HCT116 (cell line): ENCODE measurements at regions not wholly inside any gene's neighbourhood (a gene's known extent, or its start where the extent isn't known, plus 50 kb on each side); places are given as distances from the start of the nearest gene placed in this dataset.

Experiments
- ATAC-seq: fragments of 200-7000 bp; cut with Tn5 transposase; 2 replicates; pipeline ENCODE4 v1.9.1; 2020; ENCODE audit warnings: mild to moderate bottlenecking, moderate library complexity
- BruUV-seq: library from RNA; stranded (reverse); fragments of 400-500 nt; replicated peaks from 2 replicates; lab custom pipeline; 2021; lab: Mats Ljungman, UMichigan
- CTCF ChIA-PET: fragments of 300-600 bp; sonication (Branson Sonifier 250); formaldehyde crosslinking; loops from one replicate; lab custom pipeline; 2021; ENCODE audit warnings: antibody characterized with exemption; lab: Charles Lee
- POLR2A ChIA-PET: fragments of 300-600, 350-600 bp; sonication (Branson Sonifier 250); formaldehyde crosslinking; loops from one replicate; lab custom pipeline; 2021; ENCODE audit warnings: antibody characterized with exemption; lab: Charles Lee
- RAD21 ChIA-PET, 2 experiments: fragments of 300-600 bp; sonication (Branson Sonifier 250); formaldehyde crosslinking; loops; one replicate each; lab custom pipeline; 2023; ENCODE audit warnings: low total read pairs in 2 of 2; ENCODE audit not compliant: uncharacterized antibody in 2 of 2, unreplicated experiment in 2 of 2, low non-redundant PET in 1 of 2; lab: Charles Lee
- DNase-seq: peaks from one replicate; pipeline ENCODE4 v3.0.0-alpha.2; 2010; ENCODE audit warnings: low read depth, low spot score
- H2AFZ ChIP-seq: fragments of 200-600 bp; shearing (Covaris generic), sonication (generic); 2 replicates; pipeline ENCODE4 v1.6.1; 2017; ENCODE audit warnings: low read depth, mixed run types, mixed read lengths, antibody characterized with exemption, low read length; ENCODE audit not compliant: poor library complexity, severe bottlenecking
- H3K27ac ChIP-seq: 2 replicates; pipeline ENCODE4 v1.5.1; 2012; ENCODE audit warnings: low read depth, low read length
- H3K27me3 ChIP-seq: fragments of 200-600 bp; sonication (generic); 2 replicates; pipeline ENCODE4 v1.6.1; 2016; ENCODE audit warnings: mixed run types, low read length, mixed read lengths; ENCODE audit not compliant: insufficient read depth
- H3K36me3 ChIP-seq, 2 experiments: fragments of 200-500 bp in 1 of 2; fragments of 200-600 bp in 1 of 2; sonication (Bioruptor generic) in 1 of 2; sonication (generic) in 1 of 2; 2 replicates each; pipeline versions ENCODE4 v1.5.1 to v1.6.1; 2014 to 2016; ENCODE audit warnings: low read length in 2 of 2, inconsistent platforms in 1 of 2, mixed read lengths in 1 of 2, mixed run types in 1 of 2; ENCODE audit not compliant: insufficient read depth in 2 of 2, control insufficient read depth in 1 of 2
- H3K4me1 ChIP-seq, 2 experiments: fragments of 200-600 bp in 1 of 2; sonication (generic) in 1 of 2; 2 replicates each; pipeline versions ENCODE4 v1.5.1 to v1.6.1; 2012 to 2017; ENCODE audit warnings: low read length in 2 of 2, inconsistent platforms in 1 of 2, mild to moderate bottlenecking in 1 of 2, mixed read lengths in 1 of 2, mixed run types in 1 of 2, moderate library complexity in 1 of 2; ENCODE audit not compliant: insufficient read depth in 2 of 2, control insufficient read depth in 1 of 2
- H3K4me2 ChIP-seq: fragments of 200-600 bp; sonication (generic); 2 replicates; pipeline ENCODE4 v1.6.1; 2017; ENCODE audit warnings: mixed run types, low read length, mixed read lengths
- H3K4me3 ChIP-seq, 2 experiments: fragments of 200-600 bp in 1 of 2; sonication (generic) in 1 of 2; replicated peaks in 1 of 2; 2 replicates each; pipeline ENCODE4 v1.5.1; 2011 to 2016; ENCODE audit warnings: low read length in 2 of 2, control low read depth in 1 of 2, low read depth in 1 of 2, mild to moderate bottlenecking in 1 of 2, mixed read lengths in 1 of 2, mixed run types in 1 of 2
- H3K79me2 ChIP-seq: fragments of 200-600 bp; sonication (generic); 2 replicates; pipeline ENCODE4 v1.6.1; 2017; ENCODE audit warnings: mild to moderate bottlenecking, mixed run types, low read length, moderate library complexity, mixed read lengths; ENCODE audit not compliant: insufficient read depth
- H3K9ac ChIP-seq: fragments of 200-600 bp; sonication (generic); 2 replicates; pipeline ENCODE4 v1.6.1; 2016; ENCODE audit warnings: low read length, mixed read lengths
- H3K9me2 ChIP-seq: fragments of 200-600 bp; sonication (generic), shearing (Covaris generic); 2 replicates; pipeline ENCODE4 v1.6.1; 2017; ENCODE audit warnings: mixed run types, mild to moderate bottlenecking, moderate library complexity; ENCODE audit not compliant: insufficient read depth
- H3K9me3 ChIP-seq, 2 experiments: fragments of 200-500 bp in 1 of 2; fragments of 200-600 bp in 1 of 2; sonication (Bioruptor generic) in 1 of 2; sonication (generic) in 1 of 2; 2 replicates each; pipeline ENCODE4 v1.6.1; 2014 to 2017; ENCODE audit warnings: low read length in 2 of 2, mixed read lengths in 2 of 2, inconsistent platforms in 1 of 2, low read depth in 1 of 2, mild to moderate bottlenecking in 1 of 2, mixed run types in 1 of 2, moderate library complexity in 1 of 2; ENCODE audit not compliant: control insufficient read depth in 1 of 2, insufficient read depth in 1 of 2
- H4K20me1 ChIP-seq: fragments of 200-600 bp; sonication (generic), shearing (Covaris generic); 2 replicates; pipeline ENCODE4 v1.6.1; 2017; ENCODE audit warnings: mixed run types, mild to moderate bottlenecking, moderate library complexity; ENCODE audit not compliant: insufficient read depth
- ATF3 ChIP-seq: IDR thresholded peaks from 2 replicates; pipeline ENCODE4 v1.6.1; 2012
- CTCF ChIP-seq, 3 experiments: fragments of 200-600 bp in 1 of 3; sonication (generic) in 1 of 3; IDR thresholded peaks in 2 of 3; conservative IDR thresholded peaks in 1 of 3; 2 replicates each; pipeline ENCODE4 v1.5.1; 2012 to 2017; ENCODE audit warnings: low read depth in 2 of 3, low read length in 2 of 3, antibody characterized with exemption in 1 of 3, borderline replicate concordance in 1 of 3, control low read depth in 1 of 3, mild to moderate bottlenecking in 1 of 3, mixed read lengths in 1 of 3, mixed run types in 1 of 3, moderate library complexity in 1 of 3; ENCODE audit not compliant: insufficient read depth in 1 of 3
- EGR1 ChIP-seq: IDR thresholded peaks from 2 replicates; pipeline ENCODE4 v1.6.1; 2012; ENCODE audit warnings: low read depth
- ELF1 ChIP-seq: IDR thresholded peaks from 2 replicates; pipeline ENCODE4 v1.6.1; 2012; ENCODE audit warnings: low read depth, borderline replicate concordance
- EZH2 ChIP-seq: fragments of 200-600 bp; sonication (generic); IDR thresholded peaks from 2 replicates; pipeline ENCODE4 v1.6.1; 2017; ENCODE audit warnings: antibody characterized with exemption, mixed run types
- MAX ChIP-seq: IDR thresholded peaks from 2 replicates; pipeline ENCODE4 v1.6.1; 2012
- RAD21 ChIP-seq: IDR thresholded peaks from 2 replicates; pipeline ENCODE4 v1.6.1; 2012; ENCODE audit warnings: low read depth, mild to moderate bottlenecking
- REST ChIP-seq: IDR thresholded peaks from 2 replicates; pipeline ENCODE4 v1.6.1; 2012; ENCODE audit warnings: low read depth
- SP1 ChIP-seq: IDR thresholded peaks from 2 replicates; pipeline ENCODE4 v1.6.1; 2012; ENCODE audit warnings: low read depth
- SRF ChIP-seq: IDR thresholded peaks from 2 replicates; pipeline ENCODE4 v1.6.1; 2012; ENCODE audit warnings: low read depth
- TCF7L2 ChIP-seq: IDR thresholded peaks from 2 replicates; pipeline ENCODE4 v1.7.0; 2011; ENCODE audit warnings: borderline replicate concordance, inconsistent platforms; ENCODE audit not compliant: insufficient read depth, insufficient read length; ENCODE audit errors: extremely low read depth
- YY1 ChIP-seq: IDR thresholded peaks from 2 replicates; pipeline ENCODE4 v1.6.1; 2011; ENCODE audit warnings: low read length, low read depth, moderate library complexity, mild to moderate bottlenecking; ENCODE audit not compliant: insufficient replicate concordance; ENCODE audit errors: extremely low read depth
- ZBTB33 ChIP-seq: IDR thresholded peaks from 2 replicates; pipeline ENCODE4 v1.6.1; 2011; ENCODE audit warnings: mild to moderate bottlenecking, low read length, moderate library complexity; ENCODE audit not compliant: insufficient replicate concordance; ENCODE audit errors: extremely low read depth
- ZFX ChIP-seq: fragments of 450-650 bp; IDR thresholded peaks from 2 replicates; pipeline ENCODE4 v1.6.1; 2017
- ZNF274 ChIP-seq: fragments of 200-500 bp; sonication (Bioruptor generic); IDR thresholded peaks from 2 replicates; pipeline ENCODE4 v1.6.1; 2014; ENCODE audit warnings: mild to moderate bottlenecking, low read depth, low read length, inconsistent platforms
- intact Hi-C: fragments of 100-400 bp; cut with micrococcal nuclease; formaldehyde crosslinking; loops from 2 replicates; pipeline ENCODE4 v1.10.0; 2022

GRCh38 chr18:39274535-39274934, 1708.9 kb upstream of the CELF4 start:
- Histone ChIP-seq H3K79me2 (no peaks in the 10 kb centered on the region), H3K27me3 (no peaks in the 10 kb centered on the region), H2AFZ (no peak overlapping the region), H4K20me1 (no peaks in the 10 kb centered on the region), H3K9ac (no peak overlapping the region), H3K27ac (no peak overlapping the region), H3K4me3 (no peak overlapping the region), H3K4me2 (no peak overlapping the region), H3K9me3 (no peaks in the 10 kb centered on the region), H3K36me3 (no peaks in the 10 kb centered on the region), H3K4me1 (no peaks in the 10 kb centered on the region), H3K9me2 (no peaks in the 10 kb centered on the region)
- ChIA-PET CTCF (no interaction called here), POLR2A (no interaction called here), RAD21 (no interaction called here)
- TF ChIP-seq ATF3: no peak
- TF ChIP-seq REST: no peak
- no peak for TF ChIP-seq SRF
- TF ChIP-seq YY1: no peak
- no peak for TF ChIP-seq CTCF (IDR thresholded peaks at IDR 0.05 in 2 of 3, conservative IDR thresholded peaks at IDR 0.05 in 1 of 3; ENCODE audit: borderline replicate concordance in 1 of 3, insufficient read depth in 1 of 3, low read depth in 2 of 3, low read length in 2 of 3)
- no peak for TF ChIP-seq EGR1
- no peak for TF ChIP-seq ZNF274
- TF ChIP-seq TCF7L2: no peak
- TF ChIP-seq SP1: no peak
- no peak for TF ChIP-seq ELF1
- no peak for TF ChIP-seq ZBTB33
- TF ChIP-seq EZH2: no peak
- TF ChIP-seq MAX: no peak
- TF ChIP-seq ZFX: no peak
- no peak for TF ChIP-seq RAD21
- no peak for DNase-seq
- intact Hi-C loops: no loop called here
- no TSS peak for BruUV-seq
- ATAC-seq: no peak
